ENCODE measurements at regions not wholly inside any gene's neighbourhood (a gene's known extent, or its start where the extent isn't known, plus 50 kb on each side); places are given as distances from the start of the nearest gene placed in this dataset.

DNA sequence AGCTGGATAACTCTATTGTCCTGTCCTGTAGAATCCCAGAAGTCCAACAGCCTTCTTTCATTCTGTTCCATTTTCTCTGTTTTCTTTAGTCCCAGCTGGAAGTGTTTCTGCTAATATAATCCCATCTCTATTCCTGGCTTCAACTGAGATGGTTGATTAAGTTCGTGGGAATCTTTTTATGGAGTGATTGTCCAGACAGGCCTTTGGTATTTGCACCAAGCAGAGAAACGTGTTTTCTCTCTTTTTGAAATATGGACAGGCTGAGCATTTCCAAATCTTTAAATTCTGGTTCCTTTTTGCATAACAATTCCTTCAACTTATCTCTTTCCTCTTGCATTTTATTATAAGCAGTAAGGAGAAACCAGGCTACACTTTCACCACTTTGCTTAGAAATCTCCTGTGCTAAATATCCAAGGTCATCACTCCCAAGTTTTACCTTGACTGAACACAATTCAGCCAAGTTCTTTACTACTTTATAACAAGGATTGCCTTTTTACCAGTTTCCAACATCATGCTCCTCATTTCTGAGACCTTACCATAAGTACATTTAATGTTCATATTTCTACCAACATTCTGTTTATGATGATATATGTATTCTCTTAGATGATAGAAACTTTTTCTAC is 108.8 kb downstream of the ZFP36L2 start:
- Histone ChIP-seq H3K27me3 (ENCODE audit: control insufficient read depth, insufficient read depth, low read length) (no peaks in the 10 kb centered on the region), H3K9me3 (ENCODE audit: control insufficient read depth, insufficient read depth, low read length) (peaks cover 11% of the 10 kb centered on the region; the same call in 1 of the 2 replicates), H3K4me3 (ENCODE audit: low read depth, low read length) (no peak overlapping the region), H3K27ac (ENCODE audit: low read depth, low read length) (no peak overlapping the region)
- CTCF ChIA-PET = no interaction called here
- TF ChIP-seq, protein P1, sequence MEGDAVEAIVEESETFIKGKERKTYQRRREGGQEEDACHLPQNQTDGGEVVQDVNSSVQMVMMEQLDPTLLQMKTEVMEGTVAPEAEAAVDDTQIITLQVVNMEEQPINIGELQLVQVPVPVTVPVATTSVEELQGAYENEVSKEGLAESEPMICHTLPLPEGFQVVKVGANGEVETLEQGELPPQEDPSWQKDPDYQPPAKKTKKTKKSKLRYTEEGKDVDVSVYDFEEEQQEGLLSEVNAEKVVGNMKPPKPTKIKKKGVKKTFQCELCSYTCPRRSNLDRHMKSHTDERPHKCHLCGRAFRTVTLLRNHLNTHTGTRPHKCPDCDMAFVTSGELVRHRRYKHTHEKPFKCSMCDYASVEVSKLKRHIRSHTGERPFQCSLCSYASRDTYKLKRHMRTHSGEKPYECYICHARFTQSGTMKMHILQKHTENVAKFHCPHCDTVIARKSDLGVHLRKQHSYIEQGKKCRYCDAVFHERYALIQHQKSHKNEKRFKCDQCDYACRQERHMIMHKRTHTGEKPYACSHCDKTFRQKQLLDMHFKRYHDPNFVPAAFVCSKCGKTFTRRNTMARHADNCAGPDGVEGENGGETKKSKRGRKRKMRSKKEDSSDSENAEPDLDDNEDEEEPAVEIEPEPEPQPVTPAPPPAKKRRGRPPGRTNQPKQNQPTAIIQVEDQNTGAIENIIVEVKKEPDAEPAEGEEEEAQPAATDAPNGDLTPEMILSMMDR (IDR thresholded peaks at IDR 0.05; ENCODE audit: low read depth, low read length) = no peak
- DNase-seq (ENCODE audit: low read depth, low spot score) = no peak
- POLR2A ChIA-PET = no interaction called here

DNA sequence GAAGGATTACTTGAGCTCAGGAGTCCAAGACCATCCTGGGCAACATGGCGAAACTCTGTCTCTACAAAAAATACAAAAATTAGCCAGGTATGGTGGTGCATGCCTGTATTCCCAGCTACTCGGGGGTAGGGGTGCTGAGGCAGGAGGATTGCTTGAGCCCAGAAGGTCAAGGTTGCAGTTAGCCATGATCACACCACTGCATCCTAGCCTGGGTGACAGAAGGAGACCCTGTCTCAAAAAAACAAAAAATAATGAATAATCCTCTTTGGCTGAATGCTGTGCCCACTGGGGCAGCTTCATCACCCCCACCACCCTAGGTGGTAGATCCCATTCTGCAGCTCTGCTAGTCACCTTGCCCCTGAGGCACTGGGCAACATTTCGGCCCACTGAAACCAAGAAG is 109.4 kb downstream of the ZFP36L2 start:
- CTCF ChIA-PET = no interaction called here
- POLR2A ChIA-PET = no interaction called here
- Histone ChIP-seq H3K4me3 (ENCODE audit: low read depth, low read length) (no peak overlapping the region), H3K9me3 (ENCODE audit: control insufficient read depth, insufficient read depth, low read length) (peaks cover 12% of the 10 kb centered on the region; the same call in 1 of the 2 replicates), H3K27ac (ENCODE audit: low read depth, low read length) (no peak overlapping the region), H3K27me3 (ENCODE audit: control insufficient read depth, insufficient read depth, low read length) (no peaks in the 10 kb centered on the region)
- TF ChIP-seq, protein P1 (IDR thresholded peaks at IDR 0.05; ENCODE audit: low read depth, low read length) = no peak
- DNase-seq (ENCODE audit: low read depth, low spot score) = no peak

DNA sequence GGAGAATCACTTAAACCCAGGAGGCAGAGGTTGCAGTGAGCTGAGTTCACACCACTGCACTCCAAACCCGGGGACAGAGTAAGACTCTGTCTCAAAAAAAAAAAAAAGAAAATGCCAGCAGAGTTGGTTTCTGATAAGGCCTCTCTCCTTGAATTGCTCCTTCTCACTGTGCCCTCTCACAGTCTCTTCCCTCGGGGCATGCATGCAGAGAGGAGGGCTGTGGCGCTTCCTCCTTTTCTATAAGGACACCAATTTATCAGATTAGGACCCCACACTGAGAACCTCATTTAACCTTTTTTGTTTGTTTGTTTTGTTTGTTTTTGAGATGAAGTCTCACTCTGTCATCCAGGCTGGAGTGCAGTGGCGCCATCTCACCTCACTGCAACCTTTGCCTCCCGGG is 110.5 kb downstream of the ZFP36L2 start:
- POLR2A ChIA-PET = no interaction called here
- no peak overlapping the region for H3K27ac ChIP-seq (ENCODE audit: low read depth, low read length)
- TF ChIP-seq, protein P1 (IDR thresholded peaks at IDR 0.05; ENCODE audit: low read depth, low read length) = no peak
- peaks cover 12% of the 10 kb centered on the region; the same call in 1 of the 2 replicates for H3K9me3 ChIP-seq (ENCODE audit: control insufficient read depth, insufficient read depth, low read length)
- DNase-seq (ENCODE audit: low read depth, low spot score) = no peak
- H3K27me3 ChIP-seq (ENCODE audit: control insufficient read depth, insufficient read depth, low read length) = no peaks in the 10 kb centered on the region
- CTCF ChIA-PET = interaction anchor here (0.5 kb wide), 1 partner anchor 35 kb away, joined by 4 read pairs; no protein-coding TSS in a partner anchor
- no peak overlapping the region for H3K4me3 ChIP-seq (ENCODE audit: low read depth, low read length)

DNA sequence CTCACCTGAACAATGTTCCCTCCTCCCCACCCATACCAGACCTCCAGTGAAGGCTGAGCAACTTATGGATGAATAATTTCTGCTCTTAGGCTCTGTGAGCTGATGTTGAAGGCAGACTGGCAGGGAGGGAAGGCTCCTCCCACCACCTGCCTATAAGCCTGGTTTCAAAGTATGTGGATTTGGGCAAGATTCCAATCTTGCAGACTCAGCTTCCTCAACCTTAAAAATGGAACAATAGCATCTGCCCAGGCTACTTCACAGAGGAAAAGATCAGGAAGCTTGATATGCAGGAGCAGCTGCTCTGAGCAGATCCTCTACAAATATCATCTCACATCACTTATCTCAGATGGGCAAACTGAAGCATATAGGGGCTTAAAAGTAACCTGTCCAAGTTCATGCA is 112.2 kb downstream of the ZFP36L2 start:
- H3K27ac ChIP-seq (ENCODE audit: low read depth, low read length) = no peak overlapping the region
- DNase-seq (ENCODE audit: low read depth, low spot score) = no peak
- H3K9me3 ChIP-seq (ENCODE audit: control insufficient read depth, insufficient read depth, low read length) = peaks cover 7% of the 10 kb centered on the region; the same call in 1 of the 2 replicates
- CTCF ChIA-PET = no interaction called here
- TF ChIP-seq, protein P1 (IDR thresholded peaks at IDR 0.05; ENCODE audit: low read depth, low read length) = no peak
- H3K27me3 ChIP-seq (ENCODE audit: control insufficient read depth, insufficient read depth, low read length) = no peaks in the 10 kb centered on the region
- no peak overlapping the region for H3K4me3 ChIP-seq (ENCODE audit: low read depth, low read length)
- POLR2A ChIA-PET = no interaction called here

DNA sequence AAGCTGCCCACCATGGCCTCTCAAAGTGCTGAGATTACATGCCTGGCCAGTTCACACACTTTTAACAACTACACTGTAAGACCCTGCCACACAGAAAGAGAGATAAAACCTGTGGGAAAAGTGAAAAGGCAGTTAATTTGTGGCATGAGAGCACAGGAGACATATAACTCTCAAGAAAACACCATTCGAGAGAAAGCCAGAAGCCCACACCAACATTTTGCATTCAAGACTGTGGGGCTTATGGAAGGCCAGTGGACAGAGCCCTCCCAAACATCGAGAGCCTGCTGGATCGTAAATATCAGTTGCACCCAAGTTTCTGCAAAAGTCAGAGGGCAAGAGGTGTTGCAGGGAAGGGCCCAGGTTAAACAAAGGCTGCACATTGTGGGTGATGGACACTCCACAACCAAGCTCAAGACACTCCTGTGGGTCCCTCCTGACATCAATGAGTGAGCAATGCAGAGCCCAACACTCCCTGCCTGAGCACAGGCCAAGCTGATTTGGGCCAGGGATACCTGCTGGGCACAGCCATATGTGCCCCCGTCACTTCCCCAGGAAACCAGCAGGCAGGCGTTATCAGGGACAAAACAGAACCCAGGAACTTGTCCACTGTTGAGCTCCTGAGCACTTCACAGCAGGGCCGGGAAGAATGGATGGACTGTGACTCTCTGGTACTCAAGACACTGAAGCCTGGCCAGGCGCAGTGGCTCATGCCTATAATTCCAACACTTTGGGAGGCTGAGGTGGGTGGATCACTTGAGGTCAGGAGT is 114.4 kb downstream of the ZFP36L2 start:
- Histone ChIP-seq H3K9me3 (ENCODE audit: control insufficient read depth, insufficient read depth, low read length) (peaks cover 7% of the 10 kb centered on the region; the same call in 1 of the 2 replicates), H3K27ac (ENCODE audit: low read depth, low read length) (no peak overlapping the region), H3K27me3 (ENCODE audit: control insufficient read depth, insufficient read depth, low read length) (no peaks in the 10 kb centered on the region), H3K4me3 (ENCODE audit: low read depth, low read length) (no peak overlapping the region)
- ChIA-PET CTCF (interaction anchor here (0.6 kb wide), 2 partner anchors 372 to 977 kb away, joined by 3 read pairs; no protein-coding TSS in a partner anchor), POLR2A (no interaction called here)
- DNase-seq (ENCODE audit: low read depth, low spot score) = no peak
- TF ChIP-seq, protein P1 (IDR thresholded peaks at IDR 0.05; ENCODE audit: low read depth, low read length) = no peak

Data from AG04450 (cell line).